MM.1S (cell line): ENCODE measurements at regions not wholly inside any gene's neighbourhood (a gene's known extent, or its start where the extent isn't known, plus 50 kb on each side); places are given as distances from the start of the nearest gene placed in this dataset.

ENCODE experiments used
- EZH2 ChIP-seq: fragments of 300-600 bp; sonication (generic); optimal IDR thresholded peaks from 2 replicates; pipeline ENCODE3; 2017; ENCODE audit warnings: low read depth, mild to moderate bottlenecking, antibody characterized with exemption, low read length, mixed read lengths
- TF ChIP-seq, protein P1 (sequence below): fragments of 300-600 bp; sonication (generic); IDR thresholded peaks from 2 replicates; pipeline ENCODE4 v1.5.1; 2016; ENCODE audit warnings: antibody characterized with exemption, low read length, mixed read lengths

DNA sequence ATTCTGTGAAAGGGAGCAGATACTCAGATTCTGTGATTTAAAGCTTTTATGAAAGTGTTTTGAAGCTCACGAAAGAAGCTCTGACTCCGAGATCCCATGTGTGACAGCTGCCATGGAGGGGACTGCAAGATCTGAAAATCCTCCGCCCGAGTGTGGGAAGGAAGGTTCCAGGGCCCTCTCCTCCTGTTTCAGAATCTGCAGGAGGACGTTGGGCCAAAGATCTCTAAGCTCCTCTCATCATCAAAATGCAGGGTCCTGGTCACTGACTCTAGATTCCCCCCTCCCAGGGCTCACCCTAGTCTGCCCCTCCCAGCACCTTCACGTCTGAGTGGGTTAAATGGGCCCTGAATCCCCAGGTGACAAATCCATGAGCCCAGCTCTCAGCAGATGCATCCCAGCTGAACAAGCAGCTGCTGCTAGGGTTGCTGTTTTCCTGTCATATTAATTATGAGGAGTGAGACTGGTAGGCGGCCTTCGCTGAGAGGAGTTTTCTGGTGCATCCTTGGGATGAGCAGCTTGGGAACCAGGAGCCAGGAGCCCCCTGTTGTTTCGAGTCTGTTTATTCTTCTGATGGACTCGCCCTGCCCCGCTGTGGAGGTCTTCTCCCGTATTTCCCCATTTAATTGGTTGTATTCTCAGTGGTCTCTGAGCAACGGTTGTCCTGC lies 402.0 kb downstream of the MATN1 start:
- TF ChIP-seq, protein P1, sequence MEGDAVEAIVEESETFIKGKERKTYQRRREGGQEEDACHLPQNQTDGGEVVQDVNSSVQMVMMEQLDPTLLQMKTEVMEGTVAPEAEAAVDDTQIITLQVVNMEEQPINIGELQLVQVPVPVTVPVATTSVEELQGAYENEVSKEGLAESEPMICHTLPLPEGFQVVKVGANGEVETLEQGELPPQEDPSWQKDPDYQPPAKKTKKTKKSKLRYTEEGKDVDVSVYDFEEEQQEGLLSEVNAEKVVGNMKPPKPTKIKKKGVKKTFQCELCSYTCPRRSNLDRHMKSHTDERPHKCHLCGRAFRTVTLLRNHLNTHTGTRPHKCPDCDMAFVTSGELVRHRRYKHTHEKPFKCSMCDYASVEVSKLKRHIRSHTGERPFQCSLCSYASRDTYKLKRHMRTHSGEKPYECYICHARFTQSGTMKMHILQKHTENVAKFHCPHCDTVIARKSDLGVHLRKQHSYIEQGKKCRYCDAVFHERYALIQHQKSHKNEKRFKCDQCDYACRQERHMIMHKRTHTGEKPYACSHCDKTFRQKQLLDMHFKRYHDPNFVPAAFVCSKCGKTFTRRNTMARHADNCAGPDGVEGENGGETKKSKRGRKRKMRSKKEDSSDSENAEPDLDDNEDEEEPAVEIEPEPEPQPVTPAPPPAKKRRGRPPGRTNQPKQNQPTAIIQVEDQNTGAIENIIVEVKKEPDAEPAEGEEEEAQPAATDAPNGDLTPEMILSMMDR = no peak
- no peak for TF ChIP-seq EZH2
